Rectal smooth muscle tissue (tissue), 1 donor: ENCODE measurements at regions not wholly inside any gene's neighbourhood (a gene's known extent, or its start where the extent isn't known, plus 50 kb on each side); places are given as distances from the start of the nearest gene placed in this dataset.

Experiments used
- H3K27ac ChIP-seq: one replicate; pipeline ENCODE4 v1.7.0; 2013; ENCODE audit warnings: low read depth, low read length, inconsistent platforms
- H3K27me3 ChIP-seq: one replicate; pipeline ENCODE4 v1.7.0; 2013; ENCODE audit warnings: low read length; ENCODE audit not compliant: control insufficient read depth, insufficient read depth
- H3K36me3 ChIP-seq: one replicate; pipeline ENCODE4 v1.7.0; 2013; ENCODE audit warnings: low read length; ENCODE audit not compliant: control insufficient read depth, insufficient read depth
- H3K4me1 ChIP-seq: one replicate; pipeline ENCODE4 v1.7.0; 2013; ENCODE audit warnings: low read length; ENCODE audit not compliant: control insufficient read depth, insufficient read depth
- H3K4me3 ChIP-seq: one replicate; pipeline ENCODE4 v1.7.0; 2013; ENCODE audit warnings: low read length
- H3K9ac ChIP-seq: one replicate; pipeline ENCODE4 v1.7.0; 2013; ENCODE audit warnings: low read length

GRCh38 chr3:157660847-157661246, 157.6 kb upstream of the VEPH1 start:
- Histone ChIP-seq H3K9ac (no peak overlapping the region), H3K27ac (no peak overlapping the region), H3K27me3 (no peaks in the 10 kb centered on the region), H3K4me1 (no peaks in the 10 kb centered on the region), H3K36me3 (no peaks in the 10 kb centered on the region), H3K4me3 (no peak overlapping the region)

- H3K27me3 ChIP-seq = no peaks in the 10 kb centered on the region
- H3K27ac ChIP-seq = no peak overlapping the region
- no peaks in the 10 kb centered on the region for H3K36me3 ChIP-seq
- no peak overlapping the region for H3K9ac ChIP-seq
- H3K4me3 ChIP-seq = no peak overlapping the region
- H3K4me1 ChIP-seq = no peaks in the 10 kb centered on the region
These were observed 149.2 kb upstream of the VEPH1 start for GRCh38 chr3:157652366-157652765.

GRCh38 chr3:157650699-157651098, 147.5 kb upstream of the VEPH1 start:
- Histone ChIP-seq H3K9ac (no peak overlapping the region), H3K27me3 (no peaks in the 10 kb centered on the region), H3K36me3 (no peaks in the 10 kb centered on the region), H3K27ac (no peak overlapping the region), H3K4me1 (no peaks in the 10 kb centered on the region), H3K4me3 (no peak overlapping the region)

GRCh38 chr3:157650172-157650571, 147.0 kb upstream of the VEPH1 start:
- no peaks in the 10 kb centered on the region for H3K4me1 ChIP-seq
- H3K36me3 ChIP-seq = no peaks in the 10 kb centered on the region
- H3K27me3 ChIP-seq = no peaks in the 10 kb centered on the region
- no peak overlapping the region for H3K9ac ChIP-seq
- no peak overlapping the region for H3K4me3 ChIP-seq
- no peak overlapping the region for H3K27ac ChIP-seq

GRCh38 chr3:157649511-157649910, 146.3 kb upstream of the VEPH1 start:
- no peaks in the 10 kb centered on the region for H3K36me3 ChIP-seq

GRCh38 chr3:157647820-157648219, 144.6 kb upstream of the VEPH1 start:
- no peaks in the 10 kb centered on the region for H3K27me3 ChIP-seq
- no peaks in the 10 kb centered on the region for H3K36me3 ChIP-seq
- H3K9ac ChIP-seq = no peak overlapping the region
- no peak overlapping the region for H3K27ac ChIP-seq
- H3K4me3 ChIP-seq = no peak overlapping the region
- no peaks in the 10 kb centered on the region for H3K4me1 ChIP-seq

More at GRCh38 chr3:157649511-157649910, 146.3 kb upstream of the VEPH1 start:
- no peaks in the 10 kb centered on the region for H3K4me1 ChIP-seq
- no peak overlapping the region for H3K4me3 ChIP-seq
- H3K27ac ChIP-seq = no peak overlapping the region
- H3K27me3 ChIP-seq = no peaks in the 10 kb centered on the region
- H3K9ac ChIP-seq = no peak overlapping the region

- H3K27ac ChIP-seq = no peak overlapping the region
- no peaks in the 10 kb centered on the region for H3K4me1 ChIP-seq
- no peaks in the 10 kb centered on the region for H3K27me3 ChIP-seq
- H3K36me3 ChIP-seq = no peaks in the 10 kb centered on the region
- H3K9ac ChIP-seq = no peak overlapping the region
- no peak overlapping the region for H3K4me3 ChIP-seq
These were observed 136.7 kb upstream of the VEPH1 start for GRCh38 chr3:157639756-157640426.

GRCh38 chr3:157637866-157638265, 134.7 kb upstream of the VEPH1 start:
- Histone ChIP-seq H3K36me3 (no peaks in the 10 kb centered on the region), H3K27me3 (no peaks in the 10 kb centered on the region)

GRCh38 chr3:157633241-157633640, 130.0 kb upstream of the VEPH1 start:
- no peak overlapping the region for H3K4me3 ChIP-seq
- H3K36me3 ChIP-seq = no peaks in the 10 kb centered on the region
- no peaks in the 10 kb centered on the region for H3K4me1 ChIP-seq
- no peak overlapping the region for H3K9ac ChIP-seq
- peaks cover 3% of the 10 kb centered on the region for H3K27me3 ChIP-seq
- H3K27ac ChIP-seq = no peak overlapping the region

More at GRCh38 chr3:157637866-157638265, 134.7 kb upstream of the VEPH1 start:
- Histone ChIP-seq H3K27ac (no peak overlapping the region), H3K4me3 (no peak overlapping the region), H3K4me1 (no peaks in the 10 kb centered on the region), H3K9ac (no peak overlapping the region)

- H3K27me3 ChIP-seq = peaks cover 3% of the 10 kb centered on the region
These were observed 128.9 kb upstream of the VEPH1 start for GRCh38 chr3:157632075-157632474.

GRCh38 chr3:157631478-157631877, 128.3 kb upstream of the VEPH1 start:
- Histone ChIP-seq H3K27ac (no peak overlapping the region), H3K27me3 (peaks cover 3% of the 10 kb centered on the region), H3K36me3 (no peaks in the 10 kb centered on the region), H3K4me3 (no peak overlapping the region), H3K9ac (no peak overlapping the region), H3K4me1 (no peaks in the 10 kb centered on the region)

More at GRCh38 chr3:157632075-157632474, 128.9 kb upstream of the VEPH1 start:
- Histone ChIP-seq H3K9ac (no peak overlapping the region), H3K27ac (no peak overlapping the region), H3K36me3 (no peaks in the 10 kb centered on the region), H3K4me3 (no peak overlapping the region), H3K4me1 (no peaks in the 10 kb centered on the region)

GRCh38 chr3:157626817-157627216, 123.6 kb upstream of the VEPH1 start:
- no peaks in the 10 kb centered on the region for H3K36me3 ChIP-seq
- no peak overlapping the region for H3K4me3 ChIP-seq
- no peaks in the 10 kb centered on the region for H3K4me1 ChIP-seq
- H3K27me3 ChIP-seq = peaks cover 3% of the 10 kb centered on the region
- no peak overlapping the region for H3K9ac ChIP-seq
- H3K27ac ChIP-seq = no peak overlapping the region

- H3K27ac ChIP-seq = no peak overlapping the region
- no peak overlapping the region for H3K4me3 ChIP-seq
- H3K9ac ChIP-seq = no peak overlapping the region
- no peaks in the 10 kb centered on the region for H3K36me3 ChIP-seq
- H3K27me3 ChIP-seq = no peaks in the 10 kb centered on the region
- no peaks in the 10 kb centered on the region for H3K4me1 ChIP-seq
These were observed 121.6 kb upstream of the VEPH1 start for GRCh38 chr3:157624801-157625200.
